H9 (cell line): ENCODE measurements at regions not wholly inside any gene's neighbourhood (a gene's known extent, or its start where the extent isn't known, plus 50 kb on each side); places are given as distances from the start of the nearest gene placed in this dataset.

Source experiments
- DNase-seq: peaks from one replicate; pipeline ENCODE4 v3.0.0-alpha.2; 2017
- H2AFZ ChIP-seq: one replicate; pipeline ENCODE4 v1.6.1; 2013; ENCODE audit warnings: mild to moderate bottlenecking, low read length, control low read depth, moderate library complexity
- H2AK5ac ChIP-seq: 2 replicates; pipeline ENCODE4 v1.6.1; 2013; ENCODE audit warnings: low read length, control low read depth, mixed read lengths; ENCODE audit not compliant: insufficient read length
- H2BK120ac ChIP-seq: one replicate; pipeline ENCODE4 v1.6.1; 2013; ENCODE audit warnings: low read depth, mild to moderate bottlenecking, low read length, control low read depth, inconsistent platforms; ENCODE audit not compliant: poor library complexity, severe bottlenecking
- H2BK12ac ChIP-seq: 2 replicates; pipeline ENCODE4 v1.6.1; 2013; ENCODE audit warnings: low read length, control low read depth, mixed read lengths, low read depth; ENCODE audit not compliant: insufficient read length
- H2BK15ac ChIP-seq: 2 replicates; pipeline ENCODE4 v1.6.1; 2013; ENCODE audit warnings: low read depth, low read length, control low read depth
- H2BK20ac ChIP-seq: one replicate; pipeline ENCODE4 v1.6.1; 2013; ENCODE audit warnings: low read depth, mild to moderate bottlenecking, low read length, control low read depth, inconsistent platforms; ENCODE audit not compliant: poor library complexity, severe bottlenecking
- H2BK5ac ChIP-seq: 2 replicates; pipeline ENCODE4 v1.6.1; 2013; ENCODE audit warnings: low read length, control low read depth, mixed read lengths; ENCODE audit not compliant: insufficient read length
- H3K14ac ChIP-seq: 2 replicates; pipeline ENCODE4 v1.6.1; 2013; ENCODE audit warnings: low read length, control low read depth; ENCODE audit not compliant: insufficient read depth
- H3K18ac ChIP-seq: 2 replicates; pipeline ENCODE4 v1.6.1; 2013; ENCODE audit warnings: low read depth, mild to moderate bottlenecking, mixed read lengths, low read length, control low read depth; ENCODE audit not compliant: insufficient read length
- H3K23ac ChIP-seq: 2 replicates; pipeline ENCODE4 v1.6.1; 2013; ENCODE audit warnings: low read length, control low read depth, mixed read lengths, low read depth; ENCODE audit not compliant: insufficient read length
- H3K23me2 ChIP-seq: 2 replicates; pipeline ENCODE4 v1.6.1; 2013; ENCODE audit warnings: low read depth, mild to moderate bottlenecking, mixed read lengths, low read length, control low read depth; ENCODE audit not compliant: insufficient read length, poor library complexity, severe bottlenecking
- H3K27ac ChIP-seq: 2 replicates; pipeline ENCODE4 v1.5.1; 2013; ENCODE audit warnings: low read length, control low read depth, mixed read lengths, low read depth; ENCODE audit not compliant: insufficient read length
- H3K27me3 ChIP-seq: 2 replicates; pipeline ENCODE4 v1.6.1; 2013; ENCODE audit warnings: low read length, control low read depth, inconsistent platforms; ENCODE audit not compliant: insufficient read depth
- H3K4ac ChIP-seq: 2 replicates; pipeline ENCODE4 v1.6.1; 2013; ENCODE audit warnings: low read depth, mild to moderate bottlenecking, control low read depth, inconsistent platforms, low read length, moderate library complexity
- H3K4me1 ChIP-seq: 2 replicates; pipeline ENCODE4 v1.6.1; 2013; ENCODE audit warnings: low read length, control low read depth, inconsistent platforms; ENCODE audit not compliant: insufficient read depth
- H3K4me2 ChIP-seq: 2 replicates; pipeline ENCODE4 v1.6.1; 2013; ENCODE audit warnings: low read length, control low read depth, mixed read lengths; ENCODE audit not compliant: insufficient read length, insufficient read depth
- H3K56ac ChIP-seq: 2 replicates; pipeline ENCODE4 v1.6.1; 2013; ENCODE audit warnings: low read depth, mild to moderate bottlenecking, mixed read lengths, low read length, control low read depth; ENCODE audit not compliant: insufficient read length
- H3K79me1 ChIP-seq: 2 replicates; pipeline ENCODE4 v1.6.1; 2013; ENCODE audit warnings: low read depth, mild to moderate bottlenecking, moderate library complexity, low read length, control low read depth, inconsistent platforms; ENCODE audit not compliant: insufficient read depth, poor library complexity, severe bottlenecking
- H3K79me2 ChIP-seq: 2 replicates; pipeline ENCODE4 v1.6.1; 2013; ENCODE audit warnings: low read length, control low read depth, inconsistent platforms; ENCODE audit not compliant: insufficient read depth
- H3K9ac ChIP-seq: 2 replicates; pipeline ENCODE4 v1.6.1; 2013; ENCODE audit warnings: low read length, control low read depth, mixed read lengths; ENCODE audit not compliant: insufficient read length; ENCODE audit errors: extremely low read depth
- H3K9me3 ChIP-seq: one replicate; pipeline ENCODE4 v1.6.1; 2013; ENCODE audit warnings: low read depth, low read length, inconsistent platforms; ENCODE audit not compliant: control insufficient read depth
- H3T11ph ChIP-seq: one replicate; pipeline ENCODE4 v1.6.1; 2013; ENCODE audit warnings: mild to moderate bottlenecking, low read length, control low read depth, inconsistent platforms
- H4K20me1 ChIP-seq: one replicate; pipeline ENCODE4 v1.6.1; 2013; ENCODE audit not compliant: control insufficient read depth, insufficient read length, insufficient read depth
- H4K5ac ChIP-seq: 2 replicates; pipeline ENCODE4 v1.6.1; 2013; ENCODE audit warnings: low read depth, mild to moderate bottlenecking, mixed read lengths, low read length, control low read depth; ENCODE audit not compliant: insufficient read length
- H4K8ac ChIP-seq: replicated peaks from 2 replicates; pipeline ENCODE4 v1.6.1; 2013; ENCODE audit warnings: low read length, control low read depth, mixed read lengths, low read depth; ENCODE audit not compliant: insufficient read length
- H4K91ac ChIP-seq: 2 replicates; pipeline ENCODE4 v1.6.1; 2013; ENCODE audit warnings: low read depth, mild to moderate bottlenecking, moderate library complexity, mixed read lengths, low read length, control low read depth; ENCODE audit not compliant: insufficient read length
- H3K27ac Mint-ChIP-seq, 3 experiments: 2 replicates in 2 of 3; 3 replicates in 1 of 3; pipeline ENCODE4 v1.8.0; 2020 to 2021; ENCODE audit warnings: mixed read lengths in 3 of 3, mild to moderate bottlenecking in 1 of 3, moderate library complexity in 1 of 3
- H3K27me3 Mint-ChIP-seq: 2 replicates; pipeline ENCODE4 v1.8.0; 2021; ENCODE audit warnings: low read depth, mild to moderate bottlenecking, moderate library complexity, mixed read lengths
- H3K36me3 Mint-ChIP-seq, 3 experiments: 2 replicates in 2 of 3; 3 replicates in 1 of 3; pipeline ENCODE4 v1.8.0; 2020 to 2021; ENCODE audit warnings: low read depth in 3 of 3, mixed read lengths in 3 of 3; ENCODE audit not compliant: insufficient read depth in 1 of 3
- H3K4me1 Mint-ChIP-seq, 2 experiments: 2 replicates each; pipeline ENCODE4 v1.8.0; 2020; ENCODE audit warnings: mixed read lengths in 2 of 2
- H3K4me3 Mint-ChIP-seq, 2 experiments: 2 replicates in 1 of 2; 3 replicates in 1 of 2; pipeline ENCODE4 v1.8.0; 2020 to 2021; ENCODE audit warnings: mild to moderate bottlenecking in 2 of 2, mixed read lengths in 2 of 2, moderate library complexity in 1 of 2
- H3K9me3 Mint-ChIP-seq, 2 experiments: 2 replicates in 1 of 2; 3 replicates in 1 of 2; pipeline ENCODE4 v1.8.0; 2020; ENCODE audit warnings: mild to moderate bottlenecking in 2 of 2, mixed read lengths in 2 of 2, moderate library complexity in 1 of 2
- WGBS: extraction: QIAGEN DNeasy Blood & Tissue Kit; methylation state at CpG from one replicate; pipeline ENCODE4 v1.1.7; 2013; ENCODE audit warnings: missing lambda C conversion rate, low lambda C conversion rate, mixed read lengths; ENCODE audit not compliant: insufficient read length; ENCODE audit errors: extremely low coverage; 5-methylcytosine and 5-hydroxymethylcytosine counted together
- TF ChIP-seq, protein P1 (sequence below): fragments of 200-600 bp; sonication (generic); conservative IDR thresholded peaks from 3 replicates; pipeline ENCODE4 v1.8.0; 2021; ENCODE audit warnings: antibody characterized with exemption, mild to moderate bottlenecking

GRCh38 chr7:27397503-27397902, 154.9 kb downstream of the EVX1 start:
- Histone ChIP-seq H2BK5ac (no peak overlapping the region), H3K23me2 (no peaks in the 10 kb centered on the region), H3K23ac (no peak overlapping the region), H3K27ac (no peak overlapping the region), H3K18ac (no peak overlapping the region), H3K4me2 (no peak overlapping the region), H4K5ac (no peak overlapping the region), H2AK5ac (no peak overlapping the region), H2BK120ac (no peak overlapping the region), H3K4me1 (no peaks in the 10 kb centered on the region), H2BK12ac (no peak overlapping the region), H3K14ac (no peak overlapping the region), H3K79me1 (no peaks in the 10 kb centered on the region), H2BK15ac (no peak overlapping the region), H3K9ac (no peak overlapping the region), H3K79me2 (no peaks in the 10 kb centered on the region), H4K91ac (no peak overlapping the region), H3T11ph (no peak overlapping the region), H2AFZ (no peak overlapping the region), H3K9me3 (no peaks in the 10 kb centered on the region), H4K20me1 (no peaks in the 10 kb centered on the region), H3K4ac (no peak overlapping the region), H3K27me3 (no peaks in the 10 kb centered on the region), H4K8ac (no peak overlapping the region), H3K56ac (no peak overlapping the region), H2BK20ac (no peak overlapping the region)
- TF ChIP-seq, protein P1, sequence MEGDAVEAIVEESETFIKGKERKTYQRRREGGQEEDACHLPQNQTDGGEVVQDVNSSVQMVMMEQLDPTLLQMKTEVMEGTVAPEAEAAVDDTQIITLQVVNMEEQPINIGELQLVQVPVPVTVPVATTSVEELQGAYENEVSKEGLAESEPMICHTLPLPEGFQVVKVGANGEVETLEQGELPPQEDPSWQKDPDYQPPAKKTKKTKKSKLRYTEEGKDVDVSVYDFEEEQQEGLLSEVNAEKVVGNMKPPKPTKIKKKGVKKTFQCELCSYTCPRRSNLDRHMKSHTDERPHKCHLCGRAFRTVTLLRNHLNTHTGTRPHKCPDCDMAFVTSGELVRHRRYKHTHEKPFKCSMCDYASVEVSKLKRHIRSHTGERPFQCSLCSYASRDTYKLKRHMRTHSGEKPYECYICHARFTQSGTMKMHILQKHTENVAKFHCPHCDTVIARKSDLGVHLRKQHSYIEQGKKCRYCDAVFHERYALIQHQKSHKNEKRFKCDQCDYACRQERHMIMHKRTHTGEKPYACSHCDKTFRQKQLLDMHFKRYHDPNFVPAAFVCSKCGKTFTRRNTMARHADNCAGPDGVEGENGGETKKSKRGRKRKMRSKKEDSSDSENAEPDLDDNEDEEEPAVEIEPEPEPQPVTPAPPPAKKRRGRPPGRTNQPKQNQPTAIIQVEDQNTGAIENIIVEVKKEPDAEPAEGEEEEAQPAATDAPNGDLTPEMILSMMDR, result no peak
- DNase-seq, result no peak
- Mint-ChIP-seq H3K4me1 (0 out of 4 replicates have a peak, but pooled peaks cover 0 to 6% of the 10 kb centered on the region in 2 experiments), H3K4me3 (no peak overlapping the region), H3K9me3 (peaks cover 0 to 3% of the 10 kb centered on the region in 2 experiments; a peak in 2 of 5 replicates), H3K27ac (no peak overlapping the region; a peak in 1 of 7 replicates), H3K27me3 (peaks cover 9% of the 10 kb centered on the region), H3K36me3 (no peaks in the 10 kb centered on the region)
- no CpG with 5 or more reads among the region's 3 CpGs for WGBS
